ENCODE measurements at regions not wholly inside any gene's neighbourhood (a gene's known extent, or its start where the extent isn't known, plus 50 kb on each side); places are given as distances from the start of the nearest gene placed in this dataset.
"Not testable (repeated sequence)": the region's sequence is repeated elsewhere in the genome, so short reads cannot be mapped to it uniquely, and the experiment has no call there.

- H3K9me3 ChIP-seq: no peaks in the 10 kb centered on the region
- no peak for DNase-seq
- no peak overlapping the region for H3K4me3 ChIP-seq
- no peaks in the 10 kb centered on the region for H3K36me3 ChIP-seq
- no peak overlapping the region for H3K27ac ChIP-seq
- no peaks in the 10 kb centered on the region for H3K4me1 ChIP-seq
- no peak overlapping the region for H3K9ac ChIP-seq (ENCODE audit: low read depth in 2 of 2, low read length in 2 of 2)
- H3K27me3 ChIP-seq: no peaks in the 10 kb centered on the region
- no peak for TF ChIP-seq CTCF (IDR thresholded peaks at IDR 0.05)
- intact Hi-C loops (cut with DNase I): no loop called here
These were observed 253.3 kb downstream of the ERMARD start for GRCh38 chr6:170004585-170005210.

- H3K27ac ChIP-seq: no peak overlapping the region
- H3K4me3 ChIP-seq: no peak overlapping the region
- intact Hi-C loops (cut with DNase I): no loop called here
- TF ChIP-seq CTCF (IDR thresholded peaks at IDR 0.05): no peak
- no peaks in the 10 kb centered on the region for H3K27me3 ChIP-seq
- DNase-seq: no peak
- H3K4me1 ChIP-seq: no peaks in the 10 kb centered on the region
- H3K36me3 ChIP-seq: no peaks in the 10 kb centered on the region
- no peaks in the 10 kb centered on the region for H3K9me3 ChIP-seq
- H3K9ac ChIP-seq (ENCODE audit: low read depth in 2 of 2, low read length in 2 of 2): no peak overlapping the region
These were observed 252.2 kb downstream of the ERMARD start for GRCh38 chr6:170003451-170004160.

- H3K36me3 ChIP-seq: no peaks in the 10 kb centered on the region
- no peak for TF ChIP-seq CTCF (IDR thresholded peaks at IDR 0.05)
These were observed 251.6 kb downstream of the ERMARD start for GRCh38 chr6:170003027-170003426.

GRCh38 chr6:170001782-170002181, 250.4 kb downstream of the ERMARD start:
- H3K9me3 ChIP-seq; H3K27me3 ChIP-seq; intact Hi-C loops (cut with DNase I); H3K27ac ChIP-seq; H3K4me1 ChIP-seq; H3K4me3 ChIP-seq; DNase-seq; H3K9ac ChIP-seq (ENCODE audit: low read depth in 2 of 2, low read length in 2 of 2); H3K36me3 ChIP-seq: not testable (repeated sequence)

More at GRCh38 chr6:170003027-170003426, 251.6 kb downstream of the ERMARD start:
- DNase-seq: no peak
- Histone ChIP-seq H3K4me3 (no peak overlapping the region), H3K27me3 (no peaks in the 10 kb centered on the region), H3K9me3 (no peaks in the 10 kb centered on the region), H3K27ac (no peak overlapping the region), H3K4me1 (no peaks in the 10 kb centered on the region), H3K9ac (ENCODE audit: low read depth in 2 of 2, low read length in 2 of 2) (no peak overlapping the region)
- intact Hi-C loops (cut with DNase I): no loop called here

GRCh38 chr6:170000071-170000843, 248.8 kb downstream of the ERMARD start:
- no peak for DNase-seq
- no peaks in the 10 kb centered on the region for H3K36me3 ChIP-seq
- intact Hi-C loops (cut with DNase I): no loop called here

More at GRCh38 chr6:170000071-170000843, 248.8 kb downstream of the ERMARD start:
- Histone ChIP-seq H3K9ac (ENCODE audit: low read depth in 2 of 2, low read length in 2 of 2) (no peak overlapping the region), H3K27ac (no peak overlapping the region), H3K4me3 (no peak overlapping the region), H3K27me3 (no peaks in the 10 kb centered on the region), H3K4me1 (no peaks in the 10 kb centered on the region), H3K9me3 (no peaks in the 10 kb centered on the region)
- no peak for TF ChIP-seq CTCF (IDR thresholded peaks at IDR 0.05)

Data from colonic mucosa (tissue), 4 donors.